HG03469 (cell line): ENCODE measurements at regions not wholly inside any gene's neighbourhood (a gene's known extent, or its start where the extent isn't known, plus 50 kb on each side); places are given as distances from the start of the nearest gene placed in this dataset.

ENCODE experiments used
- ATAC-seq: cut with Tn5 transposase; IDR thresholded peaks from one replicate; pipeline ENCODE4 v1.9.1; 2021; ENCODE audit warnings: mild to moderate bottlenecking, moderate library complexity, moderate number of reproducible peaks; ENCODE audit not compliant: unreplicated experiment

GRCh38 chr12:114935658-114936057 lies 251.7 kb upstream of the TBX3 start:
- no peak for ATAC-seq

DNA sequence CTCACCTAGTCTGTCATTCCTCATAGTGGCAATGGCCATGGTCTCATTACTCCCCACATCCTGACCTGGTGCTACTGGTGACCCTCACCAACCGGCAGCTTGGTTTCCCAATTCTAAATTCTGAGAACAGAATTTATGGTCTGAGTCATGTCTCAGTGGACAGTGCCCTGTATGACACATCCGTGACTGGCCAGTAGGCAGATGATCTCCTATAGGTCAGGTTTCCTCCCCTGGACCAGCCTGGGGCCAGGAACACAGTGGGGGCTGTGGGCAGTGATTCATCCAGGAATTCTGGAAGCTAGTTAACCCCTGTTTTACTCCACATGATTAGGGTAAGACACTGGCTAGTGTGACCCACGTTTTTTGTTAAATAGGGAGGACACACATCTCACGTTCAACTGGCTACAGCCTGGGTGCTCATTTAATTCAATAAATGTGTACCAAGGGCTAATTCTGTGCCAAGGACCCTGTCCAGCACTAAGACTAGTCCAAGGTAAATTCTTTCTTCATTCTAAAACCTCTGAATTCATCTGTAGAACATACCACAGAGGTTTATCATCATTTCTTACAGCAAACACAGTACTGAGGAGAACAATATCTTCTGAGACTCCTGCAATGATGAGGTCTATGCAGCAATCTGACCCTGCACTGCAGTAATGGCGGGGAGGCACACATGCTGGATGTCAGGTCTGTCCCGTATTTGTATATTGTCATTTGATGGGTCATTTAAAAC lies 249.6 kb upstream of the TBX3 start:
- ATAC-seq: no peak

GRCh38 chr12:114932806-114933205 lies 248.8 kb upstream of the TBX3 start:
- ATAC-seq: no peak

DNA sequence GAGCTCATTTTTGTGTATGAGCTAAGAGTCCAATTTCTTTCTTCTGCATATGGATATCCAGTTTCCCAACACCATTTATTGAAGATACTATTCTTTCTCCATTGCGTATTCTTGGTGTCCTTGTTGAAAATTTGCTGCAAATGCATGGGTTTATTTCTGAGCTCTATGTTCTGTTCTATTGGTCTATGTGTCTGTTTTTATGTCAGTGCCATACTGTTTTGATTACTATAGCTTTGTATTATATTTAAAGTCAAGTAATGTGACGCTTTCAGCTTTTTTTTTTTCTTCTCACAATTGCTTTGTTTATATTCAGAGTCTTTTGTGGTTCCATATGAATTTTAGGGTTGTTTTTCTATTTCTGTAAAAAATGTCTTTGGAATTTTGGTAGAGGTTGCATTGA lies 247.1 kb upstream of the TBX3 start:
- ATAC-seq: no peak

DNA sequence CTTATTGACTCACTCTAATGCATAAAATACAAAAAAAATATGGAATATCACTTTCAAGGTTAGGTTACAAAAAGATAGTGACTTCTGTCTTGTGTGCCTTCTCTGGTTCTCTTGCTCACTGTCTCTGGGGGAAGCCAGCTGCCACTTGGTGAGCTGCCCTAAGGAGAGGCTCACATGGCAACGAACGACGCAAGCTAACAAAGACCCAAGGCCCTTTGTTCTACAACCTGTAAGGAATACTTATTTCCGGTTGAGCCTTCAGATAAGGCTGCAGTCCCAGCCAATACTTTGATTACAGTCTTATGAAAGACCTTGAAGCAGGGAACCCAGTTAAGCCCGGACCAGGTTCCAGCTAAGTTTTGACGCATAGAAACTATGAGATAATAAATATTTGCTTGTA lies 242.4 kb upstream of the TBX3 start:
- ATAC-seq: no peak

GRCh38 chr12:114924946-114925475 lies 241.0 kb upstream of the TBX3 start:
- no peak for ATAC-seq

GRCh38 chr12:114921781-114922180 lies 237.8 kb upstream of the TBX3 start:
- no peak for ATAC-seq

GRCh38 chr12:114920771-114921554 lies 237.0 kb upstream of the TBX3 start:
- ATAC-seq: no peak

DNA sequence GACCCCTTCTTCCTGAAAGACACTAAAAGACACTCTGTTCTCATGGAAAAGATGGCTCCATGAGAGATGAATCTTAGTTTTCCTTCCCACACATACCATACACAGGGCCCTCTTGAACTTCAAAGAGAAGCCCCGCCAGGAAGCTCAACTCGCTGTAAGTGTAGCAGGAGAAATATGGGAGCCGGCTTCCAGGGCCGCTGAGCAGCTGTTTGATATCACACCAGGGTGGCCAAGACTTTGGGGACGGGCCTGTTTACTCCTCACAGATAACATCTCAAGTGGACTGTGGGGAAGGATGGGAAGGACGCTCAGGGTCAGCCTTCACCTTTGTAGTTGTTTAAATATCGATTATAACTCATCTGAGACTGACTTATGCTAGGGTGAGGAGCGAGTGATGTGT lies 235.5 kb upstream of the TBX3 start:
- no peak for ATAC-seq

- no peak for ATAC-seq
Observed at GRCh38 chr12:114918535-114919233, 234.7 kb upstream of the TBX3 start.

GRCh38 chr12:114917953-114918352 lies 234.0 kb upstream of the TBX3 start:
- ATAC-seq: no peak

DNA sequence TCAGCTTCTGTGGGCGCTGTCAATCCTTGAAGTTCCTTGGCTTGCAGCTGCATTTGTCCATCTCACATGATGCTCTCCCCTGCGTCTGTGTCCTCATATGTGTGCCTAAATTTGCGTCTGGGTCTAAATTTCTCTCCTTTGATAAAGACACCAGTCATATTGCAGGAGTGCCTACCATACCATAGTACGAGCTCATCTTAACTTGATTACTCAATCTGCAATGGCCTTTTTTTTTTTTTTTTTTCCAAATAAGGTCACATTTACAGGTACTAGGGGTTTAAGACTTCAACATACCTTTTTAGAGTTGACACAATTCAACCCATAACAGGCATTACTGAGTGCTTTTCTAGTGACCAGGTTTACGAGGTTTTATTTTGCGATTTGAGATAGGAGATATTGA lies 233.3 kb upstream of the TBX3 start:
- no peak for ATAC-seq

- ATAC-seq: no peak
Observed at GRCh38 chr12:114916541-114916940, 232.6 kb upstream of the TBX3 start.

DNA sequence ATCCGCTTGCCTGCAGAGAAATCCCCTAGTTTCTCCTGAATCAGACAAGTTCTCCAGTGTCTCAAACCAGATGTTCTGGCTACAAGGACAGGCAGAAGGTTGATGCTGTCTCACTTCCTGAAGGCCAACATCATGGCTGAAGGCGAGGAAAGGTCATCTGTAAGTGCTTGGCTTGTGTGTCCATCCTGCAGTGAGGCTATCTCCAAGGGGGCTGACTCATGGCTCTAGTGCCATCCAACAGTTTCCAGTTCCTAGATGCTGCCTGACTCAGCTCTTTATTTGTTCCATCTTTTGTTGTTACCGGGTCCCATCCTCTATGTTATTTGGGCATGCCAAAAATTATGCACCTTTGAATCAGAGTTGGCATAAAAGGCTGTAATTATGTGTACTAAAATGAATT lies 232.1 kb upstream of the TBX3 start:
- ATAC-seq: no peak

DNA sequence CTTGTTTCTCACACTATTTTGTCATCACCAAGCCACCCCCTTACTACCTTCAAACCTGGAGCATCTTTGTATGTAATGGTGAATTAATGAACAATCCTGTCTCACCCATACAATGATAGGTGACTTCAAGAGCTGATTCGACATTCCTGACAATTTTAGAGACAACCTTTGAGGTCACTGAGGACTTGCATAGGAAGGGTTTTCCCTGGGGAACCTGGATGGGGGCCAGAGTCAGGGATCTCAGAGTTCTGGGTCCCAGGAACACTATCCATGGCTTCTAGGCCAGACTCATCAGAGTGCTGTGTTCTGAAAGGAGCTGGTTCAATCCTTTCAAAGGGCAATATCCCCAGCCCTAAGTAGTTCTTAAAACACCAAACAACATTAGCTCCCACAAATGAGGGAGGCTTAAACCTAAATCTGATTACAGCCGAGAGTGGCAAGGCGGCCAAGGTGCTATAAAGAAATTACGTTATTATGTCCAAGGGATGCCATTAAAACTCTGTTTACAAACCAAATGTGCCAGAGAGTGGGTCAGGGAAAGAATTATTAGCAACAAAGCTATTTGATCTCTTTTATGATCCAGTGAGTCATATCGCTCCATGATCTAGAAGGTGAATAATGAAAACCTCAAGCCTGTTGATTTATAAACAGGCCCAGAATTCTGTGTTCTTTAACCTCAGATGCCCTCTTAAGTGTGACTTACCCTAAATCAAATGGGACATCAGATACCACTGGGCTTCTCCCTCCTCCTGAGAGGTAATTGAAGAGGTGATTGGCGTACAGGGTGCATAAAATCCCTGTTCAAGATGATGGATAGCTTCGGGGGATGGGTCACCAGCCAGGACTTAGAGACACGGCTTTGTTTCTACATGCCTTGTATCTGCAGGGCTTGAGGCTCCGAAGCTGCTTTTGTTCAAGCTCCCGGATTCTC lies 230.2 kb upstream of the TBX3 start:
- no peak for ATAC-seq

DNA sequence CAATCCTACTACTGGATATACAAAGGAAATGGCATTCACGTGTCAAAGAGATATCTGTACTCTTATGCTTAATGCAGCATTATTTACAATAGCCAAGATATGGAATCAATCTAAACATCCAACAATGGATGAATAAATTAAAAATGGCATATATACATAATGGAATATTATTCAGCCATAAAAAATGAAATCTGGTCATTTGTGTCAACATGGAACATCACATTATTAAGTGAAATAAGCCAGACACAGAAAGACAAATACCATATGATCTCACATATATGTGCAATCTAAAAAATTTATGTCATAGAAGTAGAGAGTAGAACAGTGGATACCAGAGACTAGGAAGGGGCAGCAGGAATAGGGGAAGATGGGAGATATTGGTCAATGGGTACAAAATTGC lies 228.8 kb upstream of the TBX3 start:
- ATAC-seq: no peak

DNA sequence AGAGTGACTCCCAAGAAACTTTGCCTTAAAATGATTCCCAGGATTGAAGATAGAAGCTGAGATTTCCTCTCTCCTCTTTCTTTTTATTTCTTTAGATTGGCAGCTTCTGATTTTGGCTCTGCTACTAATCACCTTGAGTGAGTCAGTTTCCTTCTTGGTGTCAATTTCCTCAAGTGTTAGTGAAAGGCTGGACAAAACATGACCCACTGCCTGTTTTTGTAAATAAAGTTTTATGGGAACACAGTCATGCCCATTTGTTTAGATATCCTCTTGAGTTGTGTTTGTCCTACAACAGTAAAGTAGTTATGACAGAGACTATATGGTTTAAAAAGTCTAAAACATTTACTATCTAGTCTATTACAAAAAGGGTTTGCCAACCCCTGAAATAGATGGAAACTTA lies 227.2 kb upstream of the TBX3 start:
- no peak for ATAC-seq

DNA sequence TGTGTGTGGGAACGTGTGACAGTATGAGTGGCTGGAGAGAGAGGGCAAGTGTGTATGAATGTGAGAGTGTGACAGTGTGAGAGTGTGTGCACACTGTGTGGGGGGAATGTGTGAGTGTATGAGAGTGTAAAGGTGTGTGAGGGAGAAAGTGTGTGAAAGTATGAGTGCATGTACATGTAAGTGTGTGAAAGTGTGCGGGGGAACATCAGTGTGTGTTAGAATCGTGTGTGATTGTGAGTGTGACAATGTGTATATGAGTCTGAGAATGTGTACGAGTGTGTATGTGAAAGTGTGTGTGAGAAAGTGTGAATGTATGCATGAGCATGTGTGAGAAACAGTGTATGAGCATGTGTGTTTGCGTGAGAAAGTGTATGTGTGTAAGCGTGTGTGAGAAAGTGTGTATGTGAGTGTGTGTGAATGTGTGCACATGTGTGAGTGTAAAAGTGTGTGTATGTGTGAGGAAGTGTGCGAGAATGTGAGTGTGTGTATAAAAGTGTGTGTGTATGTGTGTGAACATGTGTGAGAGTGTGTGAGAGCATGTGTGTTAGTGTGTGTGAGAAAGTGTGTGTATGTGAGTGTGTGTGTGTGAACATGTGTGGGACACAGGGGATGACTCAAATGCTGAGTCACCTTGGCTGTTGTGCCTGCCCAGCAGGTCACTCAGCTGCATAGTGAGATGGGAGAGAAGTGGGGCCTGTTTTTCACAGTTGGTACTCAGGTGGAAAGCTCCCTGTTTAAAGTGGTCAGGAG lies 220.5 kb upstream of the TBX3 start:
- ATAC-seq: no peak

DNA sequence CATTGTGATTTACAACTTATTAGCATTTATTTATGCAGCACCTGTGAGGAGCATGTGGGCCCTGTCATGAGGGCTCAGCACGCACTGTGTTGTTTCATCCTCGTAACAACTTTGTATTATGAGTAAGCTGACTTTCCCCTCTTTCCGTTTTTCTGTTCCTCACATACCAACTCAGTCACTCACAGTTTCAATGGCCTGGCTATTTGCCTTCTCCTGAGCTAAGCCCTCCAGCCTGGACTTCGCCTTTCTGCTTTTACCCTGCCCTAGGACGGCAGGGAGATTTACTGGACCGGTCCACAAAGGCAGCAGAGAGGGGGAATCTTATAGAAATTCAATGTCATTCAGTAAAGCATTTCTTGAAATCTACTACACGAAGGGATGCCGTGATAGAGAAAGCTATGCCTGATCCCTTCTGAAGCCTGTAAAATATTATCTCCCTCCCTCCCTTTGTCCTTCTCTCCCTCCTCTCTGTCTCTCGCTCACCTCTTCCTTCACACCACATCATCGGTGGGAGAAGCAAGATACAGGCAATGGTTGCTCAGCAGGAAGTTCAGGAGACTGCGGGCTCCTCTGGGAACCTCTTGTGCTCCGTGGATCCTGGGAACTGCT lies 219.2 kb upstream of the TBX3 start:
- ATAC-seq: no peak
